Esophagus muscularis mucosa (tissue), 4 donors: ENCODE measurements at regions not wholly inside any gene's neighbourhood (a gene's known extent, or its start where the extent isn't known, plus 50 kb on each side); places are given as distances from the start of the nearest gene placed in this dataset.

Experiments
- CTCF ChIP-seq, 3 experiments: fragments of 200-600 bp in 2 of 3; fragments of 450-650 bp in 1 of 3; sonication (generic) in 2 of 3; IDR thresholded peaks; one replicate each; pipeline ENCODE4 v1.5.1; 2017 to 2019; ENCODE audit warnings: antibody characterized with exemption in 3 of 3, mild to moderate bottlenecking in 2 of 3, moderate library complexity in 1 of 3
- EP300 ChIP-seq: sonication (generic); formaldehyde crosslinking; IDR thresholded peaks from one replicate; pipeline ENCODE4 v1.6.1; 2017; ENCODE audit warnings: antibody characterized with exemption
- POLR2A ChIP-seq: fragments of 450-650 bp; IDR thresholded peaks from one replicate; pipeline ENCODE4 v1.6.1; 2017; ENCODE audit warnings: antibody characterized with exemption, moderate library complexity, mild to moderate bottlenecking, low read depth
- POLR2AphosphoS5 ChIP-seq, 2 donors: sonication (generic); formaldehyde crosslinking; IDR thresholded peaks; one replicate each; pipeline ENCODE4 v1.6.1; 2017; ENCODE audit warnings: antibody characterized with exemption in 2 of 2

GRCh38 chr13:69616396-69616795 lies 491.2 kb upstream of the ATXN8OS start:
- TF ChIP-seq CTCF (IDR thresholded peaks at IDR 0.05) (no peak), POLR2AphosphoS5 (IDR thresholded peaks at IDR 0.05) (no peak), EP300 (no peak), POLR2A (no peak)
